GM18858 (cell line): ENCODE measurements at regions not wholly inside any gene's neighbourhood (a gene's known extent, or its start where the extent isn't known, plus 50 kb on each side); places are given as distances from the start of the nearest gene placed in this dataset.

Source experiments
- ATAC-seq: cut with Tn5 transposase; IDR thresholded peaks from one replicate; pipeline ENCODE4 v1.9.1; 2021; ENCODE audit not compliant: unreplicated experiment

DNA sequence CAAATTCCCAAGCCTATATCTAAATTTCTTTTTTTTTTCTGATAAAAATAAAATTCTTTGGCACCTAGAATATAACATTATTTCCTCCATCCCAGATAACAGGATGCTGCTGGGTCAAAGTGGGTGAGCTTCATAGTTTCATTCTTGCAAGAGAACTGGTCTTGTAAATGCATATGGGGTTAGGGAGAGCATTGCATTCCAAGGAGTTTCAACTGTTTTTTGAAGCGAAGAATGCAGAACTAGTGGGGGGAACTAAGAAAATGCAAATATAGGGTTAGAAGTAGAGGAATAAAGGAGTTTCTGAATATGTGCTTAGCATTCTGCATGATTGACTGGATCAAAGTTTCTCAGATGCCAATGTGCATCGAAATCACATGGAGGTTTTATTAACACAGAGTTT lies 347.2 kb upstream of the XYLT1 start:
- no peak for ATAC-seq

DNA sequence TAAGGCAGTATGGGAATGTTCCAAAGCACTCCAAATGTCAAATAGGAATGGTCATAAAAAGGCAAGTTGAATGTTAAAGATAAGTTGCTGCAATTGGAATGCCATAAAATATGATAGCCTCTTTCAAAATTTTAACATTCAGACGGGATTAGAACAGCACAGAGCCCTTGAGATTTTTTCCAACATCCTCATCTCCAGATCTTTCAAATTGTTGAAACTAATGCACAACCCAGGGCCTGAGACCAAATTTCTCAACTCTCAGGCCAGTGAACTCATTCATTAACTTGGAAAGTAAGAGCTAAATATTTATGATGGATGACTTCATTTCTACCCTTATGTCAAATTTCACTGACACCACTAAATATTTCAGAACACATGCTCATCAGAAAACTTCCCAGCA lies 346.5 kb upstream of the XYLT1 start:
- no peak for ATAC-seq

DNA sequence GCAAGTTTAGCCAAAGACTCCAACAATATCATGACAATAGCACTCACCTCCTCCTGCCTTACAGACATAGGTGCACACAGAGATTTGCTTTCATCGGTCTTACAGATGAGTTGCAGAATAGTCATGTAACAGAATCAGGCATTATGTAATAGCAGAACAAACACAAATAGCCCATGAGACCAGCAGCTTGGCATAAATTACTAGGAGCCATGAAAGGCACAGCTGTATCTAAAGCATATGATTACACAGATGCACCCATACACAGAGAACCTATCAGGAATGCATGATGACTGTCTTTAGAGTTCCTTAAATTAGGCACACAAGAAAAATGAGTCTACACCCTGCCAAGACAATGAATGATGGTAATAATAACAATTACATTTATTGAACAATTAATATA lies 342.0 kb upstream of the XYLT1 start:
- no peak for ATAC-seq

DNA sequence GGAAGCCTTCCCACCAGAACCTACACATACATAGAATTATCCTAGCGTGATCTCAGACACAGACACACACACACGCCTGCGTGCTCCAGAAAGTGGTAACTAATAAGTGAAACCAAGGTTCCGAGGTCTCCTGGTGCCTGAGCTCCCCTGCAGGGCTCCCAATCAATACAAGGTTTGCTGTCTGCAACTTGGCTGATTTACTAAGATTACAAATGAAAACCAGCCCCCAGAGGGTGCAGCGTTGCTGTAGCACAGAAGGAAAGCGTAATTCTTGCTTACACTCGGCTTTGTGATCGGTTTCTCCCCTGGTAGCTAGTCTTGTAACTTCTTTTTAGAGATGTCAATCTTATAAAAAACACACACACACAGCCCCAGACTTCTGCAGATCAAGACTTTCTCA lies 334.1 kb upstream of the XYLT1 start:
- ATAC-seq = no peak

DNA sequence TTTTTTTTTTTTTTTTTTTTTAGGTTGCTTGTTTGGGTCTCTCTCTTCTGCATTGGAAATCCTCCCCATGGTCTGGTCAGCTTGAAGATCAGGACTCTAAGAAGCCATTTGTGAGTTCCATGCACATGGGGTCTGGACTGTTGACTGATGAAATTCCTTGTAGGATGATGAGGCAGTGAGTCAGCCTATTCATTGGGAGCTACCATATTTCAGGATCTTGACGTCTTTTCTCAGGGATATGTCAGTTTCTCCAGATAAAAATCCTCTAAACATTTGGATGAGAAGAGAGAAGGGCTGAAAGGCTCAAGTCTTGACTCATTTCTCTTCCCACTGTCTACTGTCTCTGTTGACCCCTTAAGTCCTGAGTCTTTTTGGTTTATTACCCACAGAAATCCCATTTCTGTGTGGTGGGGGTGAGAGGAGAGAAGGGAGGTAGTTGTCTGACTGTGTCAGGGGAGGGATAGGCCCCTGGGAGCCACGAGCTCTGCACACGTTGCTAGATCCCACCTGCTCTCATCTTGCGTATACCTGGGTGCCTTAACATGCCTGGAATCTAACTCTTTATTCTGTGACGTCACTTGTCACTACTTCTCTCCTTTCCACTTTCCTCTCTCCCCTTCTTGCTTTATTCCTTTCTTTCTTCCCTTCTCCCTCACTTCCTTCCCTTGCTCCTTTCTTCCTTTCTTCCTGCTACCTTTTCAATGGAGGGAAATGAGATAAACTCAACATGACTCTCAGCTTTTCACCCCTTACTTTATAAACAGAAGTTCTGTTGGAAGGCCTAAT lies 333.1 kb upstream of the XYLT1 start:
- no peak for ATAC-seq

DNA sequence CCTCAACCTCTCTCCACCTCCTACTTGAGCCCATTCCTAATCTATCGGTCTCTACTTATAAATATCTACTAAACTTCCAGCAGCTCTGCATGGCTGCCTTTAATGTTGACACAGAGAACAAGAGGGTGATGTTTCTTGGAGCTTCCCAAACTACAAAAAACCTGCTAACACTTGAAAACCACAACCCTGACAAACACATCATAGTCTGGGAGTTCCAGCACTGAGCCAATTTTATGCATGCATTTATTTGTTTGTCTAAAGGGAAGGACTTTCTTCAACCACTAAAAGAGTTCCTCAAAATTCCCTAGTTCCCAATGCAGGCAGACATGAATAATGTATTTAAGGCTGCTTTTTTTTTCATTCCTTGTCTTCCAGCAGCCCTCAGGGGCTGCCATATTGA lies 331.8 kb upstream of the XYLT1 start:
- no peak for ATAC-seq

DNA sequence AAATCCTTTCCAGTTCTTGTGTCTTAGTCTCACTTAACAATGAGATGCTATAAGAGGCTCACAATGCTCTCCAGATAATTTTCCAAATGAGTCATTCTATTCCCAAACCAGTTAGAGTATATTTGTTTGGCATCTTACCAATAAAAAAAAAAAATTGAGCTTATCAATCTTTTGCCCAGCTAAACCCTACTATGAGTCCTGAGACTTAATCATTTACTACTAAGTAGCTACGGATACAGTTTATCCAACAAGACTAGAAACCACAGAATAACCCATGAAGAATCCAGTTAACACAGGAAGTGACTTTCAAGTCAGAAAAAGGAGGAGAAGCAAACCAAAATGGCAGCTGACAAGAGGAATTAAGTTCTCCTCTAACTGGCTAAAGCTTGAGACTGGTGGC lies 330.3 kb upstream of the XYLT1 start:
- no peak for ATAC-seq

DNA sequence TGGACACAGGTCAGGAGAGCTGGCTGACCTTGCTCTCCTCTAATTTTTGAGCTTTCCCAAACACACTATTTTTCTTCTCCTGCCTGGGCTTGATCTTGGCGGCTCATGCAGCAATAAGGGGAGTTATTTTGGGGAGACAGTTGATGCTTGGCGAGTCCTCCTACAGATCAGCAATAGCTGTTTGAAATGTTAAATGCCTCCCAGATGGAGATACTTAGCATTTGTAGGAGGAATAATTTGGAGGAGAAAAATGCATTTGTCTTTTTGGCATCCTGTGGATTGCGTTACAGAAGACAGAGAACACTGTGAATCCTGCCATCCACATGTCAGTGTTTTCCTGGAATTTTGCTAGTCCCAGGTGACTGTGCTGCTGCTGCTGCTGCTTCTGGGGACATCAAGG lies 328.0 kb upstream of the XYLT1 start:
- ATAC-seq = no peak

DNA sequence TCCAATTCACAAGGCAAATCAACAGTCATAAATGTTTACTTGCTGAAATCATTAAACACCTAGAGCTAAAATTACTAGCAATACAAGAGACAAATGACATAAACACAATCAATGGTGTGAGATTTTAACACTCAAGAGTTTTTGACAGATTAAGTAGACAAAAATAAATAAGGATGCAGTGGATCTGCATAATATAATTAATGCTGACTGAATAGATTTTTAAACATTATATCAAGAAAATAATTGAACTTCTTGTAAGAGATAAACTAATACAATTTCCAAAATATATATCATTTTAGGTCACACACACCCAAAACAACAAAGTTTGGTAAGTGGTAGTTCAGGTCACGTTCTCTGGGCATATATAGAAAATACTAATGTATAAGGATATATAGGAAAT lies 322.6 kb upstream of the XYLT1 start:
- ATAC-seq = no peak

DNA sequence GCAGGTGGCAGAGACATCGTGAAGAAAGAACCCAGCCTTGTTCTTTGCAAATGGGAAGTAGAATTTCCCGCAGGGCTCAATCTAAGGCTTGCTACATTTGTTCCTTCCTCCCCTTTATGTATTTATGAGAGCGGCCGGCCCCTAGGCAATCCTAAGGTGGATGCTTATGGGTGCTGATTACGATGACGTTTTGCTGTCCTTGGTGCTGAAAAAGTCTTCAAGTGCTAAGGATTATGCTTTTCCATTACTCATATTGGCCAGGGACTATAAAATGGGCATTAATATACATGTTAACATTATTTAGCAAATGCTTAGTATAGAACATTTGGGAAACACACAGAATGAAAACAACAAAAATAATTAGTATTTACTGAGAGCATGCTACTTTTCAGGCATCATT lies 313.3 kb upstream of the XYLT1 start:
- no peak for ATAC-seq

DNA sequence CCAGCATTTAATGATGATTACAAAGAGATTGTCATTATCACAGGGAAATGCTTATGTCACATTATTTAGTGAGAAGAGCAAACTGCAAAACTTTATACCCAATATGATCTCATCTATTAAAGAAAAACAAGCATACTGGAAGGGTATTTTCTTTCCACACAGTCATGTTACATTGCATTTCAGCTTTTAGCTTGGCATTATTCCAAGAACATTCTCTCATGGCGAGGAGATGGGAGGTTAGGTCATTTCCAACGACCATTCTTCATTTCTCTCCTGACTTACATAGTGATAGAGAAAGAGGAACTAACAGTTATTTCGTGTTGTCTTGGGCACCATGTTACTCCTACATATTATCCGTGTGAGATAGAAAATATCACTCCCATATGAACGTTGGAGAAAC lies 309.4 kb upstream of the XYLT1 start:
- no peak for ATAC-seq

DNA sequence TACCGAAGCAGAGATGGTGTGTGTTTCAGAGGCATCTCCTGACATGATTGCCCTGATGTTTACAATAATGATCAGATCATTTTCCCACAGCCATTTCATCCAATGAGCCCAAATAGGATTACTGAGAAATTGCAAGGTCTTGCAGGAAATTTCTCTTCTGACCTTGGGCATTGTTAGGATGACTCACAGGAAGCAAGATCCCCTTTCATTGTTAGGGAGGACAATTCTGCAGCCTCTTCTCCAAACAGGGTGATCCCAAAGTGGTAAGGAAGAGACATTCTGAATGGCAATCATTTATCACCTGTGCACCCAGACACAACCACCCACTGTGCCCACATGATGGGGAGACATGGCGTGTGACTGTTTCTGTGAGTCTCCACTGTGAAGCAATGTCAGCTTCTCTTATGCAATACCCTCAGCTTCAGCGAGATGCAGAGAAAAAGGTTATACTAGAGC lies 306.7 kb upstream of the XYLT1 start:
- no peak for ATAC-seq

DNA sequence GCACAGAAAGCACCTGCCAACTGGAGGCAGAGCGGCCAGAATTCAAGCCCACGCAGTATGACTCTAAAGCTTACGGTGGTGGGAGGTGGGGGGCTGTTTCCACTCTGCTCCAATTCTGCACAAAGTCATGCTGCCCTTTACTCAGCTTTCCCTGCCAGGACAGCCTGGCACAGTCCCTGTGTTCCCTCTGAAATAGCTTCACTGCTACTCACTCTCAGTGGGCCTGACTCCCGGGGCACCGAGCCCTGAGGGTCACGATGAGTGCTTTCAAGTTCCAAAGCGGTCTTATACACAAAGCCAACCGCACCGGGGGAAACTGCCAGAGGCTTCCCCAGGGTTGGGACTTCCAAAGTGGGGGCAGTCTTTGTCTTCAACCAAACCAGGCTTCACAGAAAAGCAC lies 306.1 kb upstream of the XYLT1 start:
- no peak for ATAC-seq

DNA sequence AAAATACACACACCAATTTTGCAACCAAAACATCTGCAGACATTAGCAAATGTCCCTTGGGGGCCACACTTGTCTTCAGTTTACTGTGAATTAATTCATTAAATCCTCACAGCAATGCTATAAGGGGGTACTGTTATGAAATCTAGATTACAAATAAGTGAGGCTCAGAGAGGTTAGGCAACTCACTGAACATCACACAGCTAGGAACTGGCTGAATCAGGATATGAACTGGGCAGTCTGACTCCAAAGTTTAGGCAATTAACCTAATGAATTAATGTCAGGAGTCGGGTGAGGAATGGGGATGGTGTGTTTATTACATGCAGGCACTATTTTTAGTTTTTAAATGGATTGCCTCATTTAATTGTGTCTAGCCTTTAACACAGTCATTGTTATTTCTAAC lies 305.7 kb upstream of the XYLT1 start:
- no peak for ATAC-seq

DNA sequence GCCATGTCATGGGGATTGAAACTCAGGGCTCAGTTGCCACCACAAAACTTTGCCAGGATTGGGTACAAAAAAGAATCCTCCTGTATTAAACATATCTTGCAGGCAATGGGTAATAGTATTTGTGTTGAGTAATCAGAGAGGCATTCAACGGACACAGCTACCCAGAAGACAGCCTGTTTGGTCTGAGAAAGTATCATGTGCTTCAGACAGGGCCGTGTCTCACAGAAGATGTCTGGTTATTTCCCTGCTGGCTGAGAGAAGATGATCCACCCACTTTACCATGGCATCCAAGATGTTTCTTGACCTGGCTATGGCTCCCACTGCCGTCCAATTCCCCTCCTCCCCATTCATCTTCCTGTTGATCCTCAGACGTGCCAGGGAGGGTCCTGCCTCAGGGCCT lies 304.3 kb upstream of the XYLT1 start:
- ATAC-seq = no peak

DNA sequence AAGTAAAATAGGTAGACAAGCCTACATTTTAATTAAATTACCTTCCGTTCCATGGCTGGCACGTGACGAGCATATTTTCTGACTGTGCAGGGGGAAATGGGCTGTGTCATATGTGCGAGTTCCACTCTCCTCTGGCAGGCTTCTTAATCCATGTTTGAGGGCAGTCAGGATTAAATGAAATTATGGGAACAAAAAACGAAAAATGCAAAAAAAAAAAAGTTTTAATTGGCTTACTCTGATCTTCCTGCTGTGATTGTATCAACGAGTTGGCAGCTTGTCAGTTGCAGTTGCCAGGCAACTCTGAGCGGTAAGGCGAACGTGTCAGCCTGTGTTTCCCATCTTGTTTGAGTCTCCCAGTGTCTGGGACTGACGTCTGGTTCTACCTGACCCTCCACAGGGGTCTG lies 302.9 kb upstream of the XYLT1 start:
- ATAC-seq = no peak

DNA sequence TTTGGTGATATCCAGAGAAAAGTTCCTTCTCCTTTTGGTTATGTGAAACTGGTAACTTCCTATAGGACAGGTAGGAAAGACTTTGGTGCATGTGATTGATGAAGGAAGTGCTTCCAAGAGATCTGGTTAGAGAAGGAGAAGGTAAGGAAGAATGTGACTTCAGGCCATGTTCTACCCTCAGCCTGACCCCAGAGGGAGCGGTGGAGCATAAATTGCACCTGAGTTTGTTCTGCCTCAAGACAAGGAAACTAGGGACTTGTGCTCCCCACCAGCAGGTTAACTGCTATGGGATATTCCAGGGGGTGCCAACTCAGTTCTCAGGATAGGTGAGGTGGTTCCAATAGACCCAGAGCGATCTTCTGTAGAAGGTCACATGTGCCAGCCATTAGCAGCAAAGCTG lies 299.3 kb upstream of the XYLT1 start:
- no peak for ATAC-seq

DNA sequence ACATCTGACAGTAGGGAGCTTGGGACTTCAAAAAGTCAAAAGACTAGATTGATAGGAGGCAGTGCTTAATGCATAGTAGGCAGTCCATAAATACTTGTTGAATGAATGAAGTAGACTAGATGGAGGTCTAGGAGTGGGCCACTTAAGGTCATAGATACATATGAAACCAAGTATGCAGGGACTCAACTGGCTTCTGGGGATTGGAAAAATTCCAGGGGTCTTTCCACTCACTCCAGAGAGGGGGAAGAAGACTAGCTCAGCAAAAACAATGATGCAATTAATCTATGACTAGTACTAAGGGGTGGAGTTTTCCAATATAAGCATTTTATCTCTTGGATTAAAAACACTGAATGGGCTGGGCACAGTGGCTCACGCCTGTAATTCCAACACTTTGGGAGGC lies 298.3 kb upstream of the XYLT1 start:
- ATAC-seq = no peak

DNA sequence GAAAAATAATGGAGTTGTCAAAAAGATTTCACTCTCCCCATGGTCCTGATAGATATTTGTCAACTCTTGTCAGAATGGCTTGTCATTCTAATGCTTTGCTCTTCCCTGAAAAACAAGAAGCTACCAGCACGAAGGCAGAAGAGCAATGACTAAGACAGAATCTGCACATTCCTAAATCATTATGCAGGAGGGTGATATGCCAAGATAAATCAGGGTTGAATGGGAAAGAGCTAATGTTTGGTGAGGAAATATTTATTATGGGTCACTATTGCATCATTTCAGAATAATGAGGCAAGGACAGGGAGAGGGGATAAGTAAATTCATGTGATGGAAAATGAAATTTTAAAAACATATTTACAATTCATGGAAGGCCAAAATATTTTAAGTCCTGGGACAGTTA lies 297.5 kb upstream of the XYLT1 start:
- no peak for ATAC-seq

DNA sequence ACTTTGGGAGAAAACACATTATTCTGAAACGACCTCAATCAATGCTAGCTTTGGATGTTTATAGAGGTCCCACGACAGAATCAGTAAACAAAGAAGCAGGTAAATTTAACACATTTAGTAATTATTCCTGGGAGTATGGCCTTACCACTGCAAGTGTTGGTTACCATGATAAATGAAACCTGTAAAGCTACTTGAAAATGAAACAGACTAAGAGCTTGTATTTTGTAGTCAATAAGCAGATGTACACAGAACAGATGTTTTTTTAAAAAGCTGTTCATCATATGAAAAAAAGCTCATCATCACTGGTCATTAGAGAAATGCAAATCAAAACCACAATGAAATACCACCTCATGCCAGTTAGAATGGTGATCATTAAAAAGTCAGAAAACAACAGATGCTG lies 295.3 kb upstream of the XYLT1 start:
- ATAC-seq = no peak

DNA sequence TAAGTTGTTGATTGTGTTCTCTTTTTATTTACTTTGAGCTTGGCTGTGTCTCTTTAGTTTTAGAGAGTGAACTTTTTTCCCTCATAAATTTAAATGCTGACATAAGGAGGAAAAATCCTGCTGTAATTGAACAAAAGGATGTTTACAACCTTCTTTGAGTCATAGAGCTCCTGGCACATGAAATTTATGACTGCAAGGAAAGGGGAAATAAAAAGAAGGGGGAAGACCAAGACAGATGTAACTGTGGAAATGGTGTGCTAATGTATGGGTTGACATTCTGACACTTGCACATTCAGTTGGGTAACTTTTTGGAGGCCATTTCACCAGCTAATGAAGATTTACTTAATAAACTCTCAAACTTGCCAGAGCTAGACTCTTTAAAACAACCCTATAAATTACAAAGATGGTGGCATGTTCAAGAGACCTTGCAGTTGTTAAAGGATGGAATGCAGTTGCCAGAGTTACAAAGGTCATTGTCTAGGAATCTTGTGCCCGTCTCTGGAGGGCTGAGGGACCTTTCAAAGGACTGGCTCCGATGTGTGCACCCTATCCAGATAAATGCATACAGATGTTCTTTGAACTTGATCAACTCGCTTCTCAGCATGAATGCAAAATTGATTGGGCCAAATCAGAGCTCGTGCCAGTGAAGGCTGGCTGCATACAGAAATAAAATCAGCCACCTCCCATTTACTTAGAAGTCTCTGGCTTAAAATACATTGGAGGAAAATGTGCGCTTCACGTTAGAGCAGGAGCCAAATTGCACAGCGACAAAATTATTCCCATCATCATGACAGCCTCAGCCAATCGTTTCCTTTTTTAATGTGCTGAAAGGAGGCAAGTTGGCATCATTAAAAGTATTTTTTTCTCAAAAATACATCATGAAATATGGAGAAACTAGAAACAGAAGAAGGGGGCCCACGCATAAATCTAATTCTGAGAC lies 289.0 kb upstream of the XYLT1 start:
- no peak for ATAC-seq

DNA sequence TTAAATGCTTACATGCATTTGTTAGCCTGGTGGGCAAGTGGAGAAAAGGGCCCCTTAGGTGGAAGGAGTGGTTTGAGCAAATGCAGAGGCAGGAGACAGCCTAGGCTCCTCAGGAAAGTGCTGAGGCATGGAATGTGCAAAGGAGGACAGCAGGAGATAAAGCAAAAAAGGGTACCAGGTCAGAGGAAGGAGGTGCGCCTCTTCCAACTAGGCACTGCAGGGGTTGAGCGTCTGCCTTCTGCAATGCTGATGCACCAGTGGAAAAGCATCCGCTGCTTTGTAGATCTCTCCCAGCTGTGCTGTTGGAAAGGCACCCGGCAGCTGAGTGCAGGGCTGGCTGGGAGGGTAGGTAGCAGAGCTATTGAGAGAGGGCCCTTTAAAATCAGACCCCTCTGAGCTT lies 287.0 kb upstream of the XYLT1 start:
- no peak for ATAC-seq
